ENCODE measurements at regions not wholly inside any gene's neighbourhood (a gene's known extent, or its start where the extent isn't known, plus 50 kb on each side); places are given as distances from the start of the nearest gene placed in this dataset.

DNA sequence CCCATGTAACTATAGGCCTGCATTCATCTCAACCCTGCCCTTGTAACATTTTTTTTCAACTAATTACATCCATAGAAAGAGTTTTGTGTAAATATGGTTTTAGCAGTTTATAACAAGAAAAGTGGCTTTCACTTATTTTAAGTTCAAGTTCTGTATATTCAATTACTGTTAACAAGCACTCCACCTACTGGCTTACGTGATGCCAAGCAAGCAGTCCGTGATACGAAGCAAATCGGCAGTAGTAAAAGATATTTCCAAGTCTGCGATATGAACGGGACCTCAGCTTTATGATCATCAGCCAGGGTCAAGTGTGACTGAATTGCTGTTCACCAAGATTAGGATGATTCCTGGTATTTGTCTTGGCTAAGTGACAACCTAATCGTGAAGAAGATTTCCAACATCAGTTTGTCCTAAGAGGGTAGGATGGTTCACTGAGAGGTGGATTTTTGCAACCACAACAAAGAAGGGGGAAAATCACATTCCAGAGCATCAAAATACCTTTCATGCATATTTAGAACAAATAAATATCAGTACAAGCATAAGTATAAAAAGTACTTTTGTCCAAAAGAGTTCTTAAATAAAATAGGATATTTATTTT, 456.2 kb downstream of the FOXG1 start:
- no peak overlapping the region for H3K4me3 ChIP-seq
- ATAC-seq (peak; percentile 53), DNase-seq (peak in 2 of 4 donors; percentile 19 to 43)
- H3K36me3 ChIP-seq, result no peaks in the 10 kb centered on the region
- H3K9me3 ChIP-seq, result no peaks in the 10 kb centered on the region
- H3K27ac ChIP-seq, result no peak overlapping the region
- TF ChIP-seq, protein P1, sequence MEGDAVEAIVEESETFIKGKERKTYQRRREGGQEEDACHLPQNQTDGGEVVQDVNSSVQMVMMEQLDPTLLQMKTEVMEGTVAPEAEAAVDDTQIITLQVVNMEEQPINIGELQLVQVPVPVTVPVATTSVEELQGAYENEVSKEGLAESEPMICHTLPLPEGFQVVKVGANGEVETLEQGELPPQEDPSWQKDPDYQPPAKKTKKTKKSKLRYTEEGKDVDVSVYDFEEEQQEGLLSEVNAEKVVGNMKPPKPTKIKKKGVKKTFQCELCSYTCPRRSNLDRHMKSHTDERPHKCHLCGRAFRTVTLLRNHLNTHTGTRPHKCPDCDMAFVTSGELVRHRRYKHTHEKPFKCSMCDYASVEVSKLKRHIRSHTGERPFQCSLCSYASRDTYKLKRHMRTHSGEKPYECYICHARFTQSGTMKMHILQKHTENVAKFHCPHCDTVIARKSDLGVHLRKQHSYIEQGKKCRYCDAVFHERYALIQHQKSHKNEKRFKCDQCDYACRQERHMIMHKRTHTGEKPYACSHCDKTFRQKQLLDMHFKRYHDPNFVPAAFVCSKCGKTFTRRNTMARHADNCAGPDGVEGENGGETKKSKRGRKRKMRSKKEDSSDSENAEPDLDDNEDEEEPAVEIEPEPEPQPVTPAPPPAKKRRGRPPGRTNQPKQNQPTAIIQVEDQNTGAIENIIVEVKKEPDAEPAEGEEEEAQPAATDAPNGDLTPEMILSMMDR (IDR thresholded peaks at IDR 0.05), result peak in 1 of 2 donors; percentile 38
- intact Hi-C loops (cut with DNase I), result loop anchor here in 1 of 2 donors (5.0 kb wide), 1 partner anchor 465 kb away; no protein-coding TSS in a partner anchor
- H3K27me3 ChIP-seq, result peaks cover 0 to 7% of the 10 kb centered on the region in 2 donors
- no peaks in the 10 kb centered on the region for H3K4me1 ChIP-seq

DNA sequence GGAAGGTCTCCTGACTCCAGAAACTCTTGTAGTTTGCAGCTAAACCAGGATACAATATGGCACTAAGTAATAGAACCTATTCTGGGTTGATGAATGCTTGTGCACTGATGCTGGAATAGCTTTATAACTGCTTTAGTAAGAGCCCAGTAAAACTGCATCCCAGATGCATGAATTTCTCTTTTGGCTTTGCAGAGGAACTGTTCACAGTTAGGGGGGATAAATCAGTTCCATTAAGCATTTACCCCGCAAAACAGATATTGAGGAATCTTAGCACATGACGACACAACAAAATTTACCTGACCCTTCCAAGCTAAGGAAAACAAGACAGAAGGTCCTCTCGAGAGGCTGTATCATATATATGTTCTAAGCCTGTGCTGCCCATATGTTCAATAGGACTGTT, 457.4 kb downstream of the FOXG1 start:
- no peaks in the 10 kb centered on the region for H3K36me3 ChIP-seq
- ATAC-seq (no peak), DNase-seq (no peak)
- TF ChIP-seq, protein P1 (IDR thresholded peaks at IDR 0.05), result no peak
- H3K27ac ChIP-seq, result no peak overlapping the region
- intact Hi-C loops (cut with DNase I), result loop anchor here in 1 of 2 donors (5.0 kb wide), 1 partner anchor 467 kb away; no protein-coding TSS in a partner anchor
- peaks cover 0 to 7% of the 10 kb centered on the region in 2 donors for H3K27me3 ChIP-seq
- no peaks in the 10 kb centered on the region for H3K4me1 ChIP-seq
- H3K4me3 ChIP-seq, result no peak overlapping the region
- H3K9me3 ChIP-seq, result no peaks in the 10 kb centered on the region

DNA sequence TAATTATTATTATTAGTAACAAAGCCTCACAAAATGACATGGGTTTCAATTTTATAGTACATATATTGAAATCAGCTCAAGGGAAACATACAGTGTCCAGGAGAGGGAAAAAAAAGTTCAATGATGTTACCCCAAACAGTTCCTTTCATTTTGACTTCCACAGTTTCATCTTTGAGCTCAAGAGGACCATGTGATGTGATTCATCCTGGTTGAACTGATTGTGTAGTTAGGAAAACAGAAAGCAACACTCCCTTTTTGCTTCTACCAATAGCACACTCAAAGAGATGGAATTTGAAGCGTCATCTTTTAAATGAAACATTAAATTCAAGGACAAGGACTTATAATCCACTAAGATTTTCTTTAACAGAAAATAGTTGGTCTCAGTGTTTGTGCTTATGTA, 461.0 kb downstream of the FOXG1 start:
- TF ChIP-seq, protein P1 (IDR thresholded peaks at IDR 0.05), result no peak
- no peak for ATAC-seq

DNA sequence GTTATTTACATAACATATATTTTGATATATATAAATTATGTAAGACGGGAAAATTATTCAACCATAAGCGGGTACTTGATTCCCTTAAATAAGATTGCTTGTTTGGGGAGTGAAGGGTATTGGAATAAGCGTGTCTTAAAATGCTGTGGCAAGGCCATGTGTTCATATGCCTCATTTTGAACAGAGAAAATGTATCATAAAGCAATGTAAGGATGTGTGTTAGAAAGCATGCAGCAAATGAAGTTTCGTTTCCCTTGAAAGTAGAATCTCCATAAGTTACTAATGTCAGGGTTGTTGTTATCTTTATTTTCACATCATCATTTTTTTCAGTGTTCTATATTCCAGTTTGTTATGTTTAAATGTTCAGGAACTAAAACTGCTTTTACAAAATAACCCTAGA, 465.6 kb downstream of the FOXG1 start:
- ATAC-seq (no peak), DNase-seq (no peak)
- intact Hi-C loops (cut with DNase I), result no loop called here
- Histone ChIP-seq H3K36me3 (no peaks in the 10 kb centered on the region), H3K27ac (no peak overlapping the region), H3K4me1 (no peaks in the 10 kb centered on the region), H3K4me3 (no peak overlapping the region), H3K9me3 (no peaks in the 10 kb centered on the region), H3K27me3 (no peaks in the 10 kb centered on the region)
- TF ChIP-seq, protein P1 (IDR thresholded peaks at IDR 0.05), result no peak

More for the DNA sequence above, 461.0 kb downstream of the FOXG1 start:
- Histone ChIP-seq H3K27me3 (no peaks in the 10 kb centered on the region), H3K4me1 (no peaks in the 10 kb centered on the region), H3K4me3 (no peak overlapping the region), H3K9me3 (no peaks in the 10 kb centered on the region), H3K36me3 (no peaks in the 10 kb centered on the region), H3K27ac (no peak overlapping the region)
- intact Hi-C loops (cut with DNase I), result no loop called here
- DNase-seq, result no peak

DNA sequence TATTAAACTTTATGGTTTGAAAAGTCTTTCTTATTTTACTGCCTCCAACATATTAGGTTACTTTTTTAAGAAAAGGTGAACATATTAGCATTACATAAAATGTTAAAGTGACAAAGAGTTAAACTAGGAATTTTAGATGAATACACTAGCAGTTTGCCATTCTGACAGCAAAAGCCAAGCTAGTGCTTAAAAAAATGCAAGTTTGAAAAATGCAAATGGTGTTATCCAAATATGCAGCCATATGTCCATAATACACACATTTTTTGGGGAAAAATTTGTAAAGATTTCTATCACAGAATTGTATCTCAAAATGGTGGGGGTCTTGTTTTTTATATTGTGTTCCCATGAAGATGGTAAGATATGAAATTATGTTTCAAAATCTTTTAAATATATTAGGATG, 466.1 kb downstream of the FOXG1 start:
- ATAC-seq (no peak), DNase-seq (no peak)
- TF ChIP-seq, protein P1 (IDR thresholded peaks at IDR 0.05), result no peak
- Histone ChIP-seq H3K36me3 (no peaks in the 10 kb centered on the region), H3K4me1 (no peaks in the 10 kb centered on the region), H3K27me3 (no peaks in the 10 kb centered on the region), H3K27ac (no peak overlapping the region), H3K9me3 (no peaks in the 10 kb centered on the region), H3K4me3 (no peak overlapping the region)
- intact Hi-C loops (cut with DNase I), result no loop called here

Data from left lung (tissue), 4 donors.